WTC11 (cell line): ENCODE measurements at regions not wholly inside any gene's neighbourhood (a gene's known extent, or its start where the extent isn't known, plus 50 kb on each side); places are given as distances from the start of the nearest gene placed in this dataset.

Source experiments
- CTCF ChIP-seq: fragments of 200-600 bp; IDR thresholded peaks from 2 replicates; pipeline ENCODE4 v1.8.0; 2022; ENCODE audit warnings: antibody characterized with exemption
- E2F1 ChIP-seq: sonication (generic); formaldehyde crosslinking; IDR thresholded peaks from 2 replicates; pipeline ENCODE4 v1.8.0; 2022; ENCODE audit warnings: mild to moderate bottlenecking, missing genetic modification reagents
- KAT7 ChIP-seq: sonication (generic); formaldehyde crosslinking; IDR thresholded peaks from 2 replicates; pipeline ENCODE4 v1.8.1; 2023; ENCODE audit warnings: missing genetic modification reagents, mild to moderate bottlenecking, borderline replicate concordance
- MXD4 ChIP-seq: fragments of 250-450 bp; sonication (Bioruptor Pico); IDR thresholded peaks from 2 replicates; pipeline ENCODE4 v1.8.0; 2021; ENCODE audit warnings: mild to moderate bottlenecking, moderate library complexity, borderline replicate concordance
- MYBL2 ChIP-seq: sonication (generic); formaldehyde crosslinking; IDR thresholded peaks from 2 replicates; pipeline ENCODE4 v1.8.1; 2023; ENCODE audit warnings: mild to moderate bottlenecking, moderate library complexity, missing genetic modification reagents
- RELA ChIP-seq: sonication (generic); formaldehyde crosslinking; IDR thresholded peaks from 2 replicates; pipeline ENCODE4 v1.8.1; 2022; ENCODE audit warnings: missing genetic modification reagents, mild to moderate bottlenecking, borderline replicate concordance
- TEAD4 ChIP-seq: sonication (generic); formaldehyde crosslinking; IDR thresholded peaks from 2 replicates; pipeline ENCODE4 v1.8.0; 2022; ENCODE audit warnings: mild to moderate bottlenecking, missing genetic modification reagents

- TF ChIP-seq CTCF (no peak), TEAD4 (CRISPR knock-in tag) (no peak), MYBL2 (CRISPR knock-in tag) (no peak), KAT7 (no peak), MXD4 (CRISPR knock-in tag) (no peak), RELA (CRISPR knock-in tag) (no peak), E2F1 (no peak)
Measured at GRCh38 chrX:39773150-39773549, 324.6 kb downstream of the BCOR start.
